Activated CD8-positive, alpha-beta memory T cell treated with anti-CD3 and anti-CD28 coated beads, Interleukin-2, amount 50 U/mL, for 1 hour (primary cell): ENCODE measurements at regions not wholly inside any gene's neighbourhood (a gene's known extent, or its start where the extent isn't known, plus 50 kb on each side); places are given as distances from the start of the nearest gene placed in this dataset.
"Not testable (repeated sequence)": the region's sequence is repeated elsewhere in the genome, so short reads cannot be mapped to it uniquely, and the experiment has no call there.

Experiments used
- DNase-seq: peaks from one replicate; pipeline ENCODE4 v3.0.0-alpha.2; 2020; ENCODE audit errors: extremely low read depth

DNA sequence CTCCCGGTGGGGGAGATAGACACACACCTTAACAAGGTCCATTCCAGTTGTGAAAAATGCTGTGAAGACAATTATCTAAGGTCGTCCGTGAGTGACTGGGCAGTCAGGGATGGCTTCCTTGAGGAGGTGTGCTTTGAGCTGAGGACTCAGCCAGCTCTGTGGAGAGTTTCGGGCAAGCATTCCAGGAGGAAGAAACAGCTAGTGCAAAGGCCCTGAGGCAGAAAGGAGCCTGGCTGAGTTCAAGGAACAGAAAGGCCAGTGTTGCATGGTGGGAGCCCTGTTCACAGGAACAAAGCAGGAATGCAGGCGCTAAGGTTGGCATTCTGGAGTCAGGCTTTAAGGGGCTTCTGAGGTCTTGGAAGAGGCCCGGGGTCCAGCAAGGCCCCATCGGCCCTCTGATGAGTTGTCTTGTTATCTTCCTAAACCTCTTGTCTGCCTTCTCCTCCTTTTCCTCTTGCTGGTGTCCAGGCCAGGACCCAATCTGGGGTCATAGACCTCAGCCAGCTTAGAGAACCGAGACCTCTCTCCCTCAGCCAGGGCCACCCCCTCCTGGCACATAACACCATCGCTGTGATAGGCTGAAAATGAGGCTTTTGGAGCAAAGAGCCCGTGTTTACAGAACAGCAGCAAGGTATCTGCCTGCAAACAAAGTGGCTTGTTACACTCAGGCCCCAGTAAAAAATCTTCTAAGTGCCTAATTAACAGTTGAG lies 270.2 kb upstream of the MVB12B start:
- DNase-seq, result no peak

DNA sequence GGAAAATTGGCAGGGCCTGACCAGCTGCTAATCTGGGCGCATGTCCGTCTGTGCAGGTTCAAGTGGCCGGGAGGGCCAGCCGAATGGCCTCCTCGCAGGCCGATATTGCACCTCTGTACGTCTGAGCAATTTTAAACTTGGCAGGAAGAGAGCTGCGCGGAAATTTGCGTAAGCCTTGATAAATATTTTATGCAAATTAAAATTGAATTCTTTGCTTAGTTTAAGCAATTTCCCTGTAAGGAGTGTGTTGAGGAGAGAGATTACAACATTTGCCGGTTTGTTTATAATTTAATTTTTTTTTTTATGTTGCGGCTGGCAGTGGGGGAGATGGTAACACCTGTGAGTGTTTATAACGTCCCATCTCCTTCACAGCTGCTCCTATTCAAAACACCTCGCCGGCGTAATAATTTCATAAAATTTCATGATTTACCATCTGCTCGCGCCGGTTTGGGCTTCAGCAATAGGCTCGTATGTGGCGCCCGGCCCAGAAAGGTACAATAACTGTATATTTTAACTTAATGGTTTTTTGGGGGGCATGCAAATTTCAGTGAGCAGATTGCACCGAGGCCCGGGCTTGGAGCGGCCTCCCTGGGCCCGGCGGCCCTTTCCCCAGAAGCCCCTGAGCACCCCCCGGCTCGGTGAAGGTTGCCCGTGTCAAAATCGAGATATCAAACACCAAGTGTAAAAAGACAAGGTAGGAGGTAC lies 269.4 kb upstream of the MVB12B start:
- DNase-seq, result no peak

GRCh38 chr9:126058011-126058531 lies 268.6 kb upstream of the MVB12B start:
- DNase-seq, result no peak

- no peak for DNase-seq
These were observed 268.0 kb upstream of the MVB12B start for GRCh38 chr9:126058591-126058990.

DNA sequence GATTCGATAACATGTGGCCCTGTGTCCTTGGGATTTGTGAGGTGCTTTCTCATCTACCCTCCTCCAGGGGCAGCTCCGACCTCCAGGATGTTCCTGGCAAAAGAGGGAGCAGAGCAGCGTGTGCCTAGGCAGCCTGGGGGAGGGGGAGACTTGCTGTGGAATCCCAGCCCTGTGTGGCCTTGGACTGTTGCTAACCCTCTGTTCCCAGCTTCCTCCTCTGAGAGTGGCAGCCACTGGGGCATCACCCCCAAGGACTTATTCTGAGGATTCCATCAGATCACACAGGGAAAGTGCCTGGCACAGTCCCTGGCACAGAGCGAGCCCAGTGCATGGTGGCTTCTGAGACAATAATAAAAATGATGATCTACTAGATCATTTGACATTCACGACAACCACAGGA lies 265.1 kb upstream of the MVB12B start:
- no peak for DNase-seq

DNA sequence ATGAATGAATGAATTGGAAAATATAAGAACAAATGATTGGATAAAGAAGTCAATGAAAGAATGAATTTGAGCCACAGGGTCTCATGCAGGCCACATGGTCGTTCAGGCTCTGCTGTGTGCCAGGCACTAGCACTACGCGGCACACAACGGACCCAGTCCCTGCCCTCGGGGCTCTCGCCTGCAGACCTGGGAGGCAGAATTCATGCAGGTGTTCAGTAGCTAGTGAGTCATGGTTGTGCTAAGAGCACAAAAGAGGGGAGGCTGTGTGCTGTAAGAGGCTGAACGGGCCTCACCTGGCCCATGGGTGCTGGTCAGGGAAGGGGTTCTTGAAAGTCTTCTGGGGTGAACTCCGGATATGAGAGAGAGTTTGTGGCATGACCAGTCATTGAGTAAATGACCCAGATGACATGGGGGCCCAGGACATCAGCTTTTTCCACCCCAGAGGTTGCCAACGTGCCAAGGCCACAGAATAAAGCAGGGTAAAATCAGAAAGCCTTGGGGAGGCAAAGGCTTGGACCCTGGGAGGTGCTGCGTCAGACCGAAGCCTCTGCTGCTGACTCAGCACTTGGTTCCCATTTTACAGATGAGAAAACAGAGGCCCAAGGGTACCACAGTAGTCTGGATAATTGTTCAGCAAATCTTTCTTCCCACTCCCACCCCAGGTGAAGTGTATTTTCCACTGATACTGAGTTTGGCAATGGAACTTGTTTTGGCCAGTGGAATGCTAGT lies 264.3 kb upstream of the MVB12B start:
- DNase-seq, result no peak

GRCh38 chr9:126063326-126063725 lies 263.3 kb upstream of the MVB12B start:
- no peak for DNase-seq

GRCh38 chr9:126066131-126066530 lies 260.5 kb upstream of the MVB12B start:
- no peak for DNase-seq

DNA sequence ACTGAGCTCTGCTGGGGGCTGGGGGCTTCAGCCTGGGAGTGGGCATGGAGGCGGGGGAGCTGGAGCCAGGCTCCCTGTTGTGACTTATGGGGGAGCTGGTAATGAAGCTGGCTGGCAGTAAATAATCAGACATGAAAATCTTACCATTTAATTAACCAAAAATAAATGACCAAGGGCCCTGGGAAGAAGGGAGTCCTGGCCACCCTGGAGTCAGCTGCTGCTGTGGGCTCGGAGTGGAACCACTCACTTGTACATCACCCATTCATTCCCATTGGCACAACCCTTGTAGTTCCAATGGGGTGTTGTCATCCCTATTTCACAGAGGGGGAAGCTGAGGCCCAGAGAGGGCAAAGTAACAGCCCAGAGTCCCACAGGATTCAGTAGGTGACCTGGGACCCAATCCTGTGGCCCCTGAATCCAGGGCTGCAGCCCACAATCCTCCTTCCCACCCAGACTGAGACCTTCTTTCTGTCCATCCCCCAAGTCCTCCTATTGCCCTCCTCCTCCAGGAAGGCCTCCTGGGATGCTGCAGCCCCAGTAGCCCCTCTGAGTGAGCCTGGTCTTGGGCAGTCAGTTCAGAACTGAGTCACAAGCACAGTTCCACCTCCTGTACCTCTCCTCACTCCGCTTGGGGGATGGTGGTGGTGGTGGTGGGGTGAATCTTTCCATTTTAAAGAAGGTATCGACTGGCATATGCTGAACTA lies 259.4 kb upstream of the MVB12B start:
- no peak for DNase-seq

DNA sequence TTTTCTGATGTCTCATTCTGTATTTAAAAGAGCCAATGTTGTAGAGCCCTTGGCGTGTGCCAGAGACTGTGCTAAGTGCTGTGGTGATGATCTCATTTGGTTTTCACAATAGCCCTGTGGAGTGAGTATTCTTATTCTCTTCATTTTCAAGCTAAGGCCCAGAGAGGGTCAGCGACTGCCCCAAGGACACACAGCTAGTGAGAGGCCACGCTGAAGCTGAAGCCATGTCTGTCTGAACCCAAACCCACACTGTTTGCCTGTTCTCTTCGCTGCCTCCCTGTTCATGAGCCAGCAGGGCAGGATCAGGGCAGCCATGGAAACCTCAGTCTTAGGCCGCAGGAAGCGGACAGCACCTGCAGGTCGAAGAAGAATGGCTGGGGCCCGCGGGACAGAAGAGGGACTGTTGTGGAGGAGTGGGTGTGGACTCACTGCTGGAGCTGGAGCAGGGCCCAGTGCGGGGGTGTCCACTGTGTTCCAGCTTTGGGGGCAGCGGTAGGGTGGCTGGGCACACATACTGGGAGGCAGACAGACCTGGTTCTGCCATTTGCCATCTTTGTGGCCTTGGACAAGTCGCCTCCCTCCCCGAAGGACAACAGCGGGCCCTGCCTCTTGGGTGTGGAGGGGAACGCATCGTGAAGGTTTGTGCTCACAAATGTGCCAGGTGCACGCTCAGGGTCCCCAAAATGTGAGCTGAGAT lies 257.9 kb upstream of the MVB12B start:
- DNase-seq, result no peak

- DNase-seq, result no peak
These were observed 257.2 kb upstream of the MVB12B start for GRCh38 chr9:126069400-126069955.

- DNase-seq, result no peak
These were observed 256.5 kb upstream of the MVB12B start for GRCh38 chr9:126070058-126070655.

- no peak for DNase-seq
These were observed 255.4 kb upstream of the MVB12B start for GRCh38 chr9:126071076-126071750.

- not testable (repeated sequence) for DNase-seq
These were observed 249.0 kb upstream of the MVB12B start for GRCh38 chr9:126077656-126078055.

- DNase-seq, result no peak
These were observed 246.0 kb upstream of the MVB12B start for GRCh38 chr9:126080641-126081040.

GRCh38 chr9:126081746-126082145 lies 244.9 kb upstream of the MVB12B start:
- no peak for DNase-seq

DNA sequence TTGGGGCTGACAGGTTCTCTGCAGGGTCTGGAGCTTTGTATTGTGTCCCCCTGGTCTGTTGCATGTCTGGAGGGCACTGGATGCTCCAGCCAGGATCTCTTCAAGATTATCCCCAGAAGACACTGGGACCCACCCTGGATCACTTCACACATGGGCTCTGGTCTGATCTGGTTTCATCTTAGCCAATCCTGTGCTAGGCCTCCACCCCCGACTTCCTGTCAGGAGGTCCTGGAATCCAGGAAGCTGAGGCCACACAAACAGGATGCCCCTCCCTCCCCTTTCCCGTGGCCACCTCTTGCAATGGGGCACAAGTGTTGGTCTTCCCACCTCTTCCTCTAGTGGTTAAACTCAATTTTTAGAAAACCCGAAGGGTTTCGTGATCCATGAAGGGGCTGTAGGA lies 242.6 kb upstream of the MVB12B start:
- no peak for DNase-seq

GRCh38 chr9:126084696-126085095 lies 241.9 kb upstream of the MVB12B start:
- DNase-seq, result no peak

- DNase-seq, result no peak
These were observed 241.5 kb upstream of the MVB12B start for GRCh38 chr9:126085170-126085569.

- DNase-seq, result no peak
These were observed 238.3 kb upstream of the MVB12B start for GRCh38 chr9:126088336-126088735.
